GM19099 (cell line): ENCODE measurements at regions not wholly inside any gene's neighbourhood (a gene's known extent, or its start where the extent isn't known, plus 50 kb on each side); places are given as distances from the start of the nearest gene placed in this dataset.

Experiments used
- POLR2A ChIP-seq: IDR thresholded peaks from 3 replicates; pipeline ENCODE4 v1.6.1; 2011; ENCODE audit warnings: low read depth; ENCODE audit not compliant: insufficient read length; ENCODE audit errors: extremely low read depth

DNA sequence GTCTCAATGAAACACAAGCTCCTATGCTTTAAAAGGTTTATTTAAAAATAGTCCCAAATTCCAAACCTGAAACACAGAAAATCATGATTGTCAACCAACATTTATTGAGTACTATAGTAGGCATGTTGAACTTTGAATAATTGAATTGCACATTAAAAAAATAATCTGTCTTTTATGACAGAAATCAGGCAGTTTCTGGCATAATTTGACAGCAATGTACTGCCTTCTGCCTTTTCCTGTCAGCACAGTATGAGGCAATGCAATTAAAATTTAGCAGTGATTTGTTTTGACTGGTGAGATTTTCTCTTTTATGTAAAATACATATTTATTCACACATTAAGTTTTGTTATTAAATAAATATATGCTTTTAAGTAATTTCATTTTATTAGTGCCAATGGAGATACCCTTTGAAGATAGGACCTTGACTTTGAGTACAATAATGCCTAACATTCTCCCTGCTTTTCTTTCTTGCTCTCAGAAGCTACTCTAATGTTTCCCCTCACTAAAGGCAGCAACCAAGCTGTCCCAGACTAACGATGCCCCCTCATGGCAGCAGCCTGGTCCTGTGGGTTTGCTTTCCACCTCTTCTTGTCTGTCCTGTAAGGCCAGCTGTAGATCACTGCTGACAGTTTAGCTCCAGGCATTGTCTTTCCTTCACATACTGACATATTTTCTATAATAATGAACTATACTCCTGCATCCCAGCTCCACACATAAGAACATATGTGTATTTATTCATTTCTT is 346.7 kb downstream of the IL20RB start:
- no peak for TF ChIP-seq POLR2A

DNA sequence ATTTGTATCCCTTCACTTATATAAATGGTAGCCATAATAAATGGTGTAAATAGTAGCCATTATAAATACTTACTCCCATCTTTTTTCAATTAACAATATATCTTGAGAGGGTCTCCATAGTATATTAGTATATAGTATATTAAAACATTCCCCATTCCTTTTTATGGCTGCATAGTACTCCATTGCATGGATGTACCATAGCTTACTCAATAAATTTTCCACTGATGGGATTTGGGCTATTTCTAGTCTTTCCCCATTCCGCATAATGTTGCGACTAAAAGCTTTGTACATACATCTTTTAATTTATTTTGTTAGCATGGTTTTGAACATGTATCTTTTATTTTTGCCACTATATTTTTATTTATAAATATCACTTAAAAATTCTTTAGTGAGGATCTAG is 366.3 kb downstream of the IL20RB start:
- TF ChIP-seq POLR2A = no peak

DNA sequence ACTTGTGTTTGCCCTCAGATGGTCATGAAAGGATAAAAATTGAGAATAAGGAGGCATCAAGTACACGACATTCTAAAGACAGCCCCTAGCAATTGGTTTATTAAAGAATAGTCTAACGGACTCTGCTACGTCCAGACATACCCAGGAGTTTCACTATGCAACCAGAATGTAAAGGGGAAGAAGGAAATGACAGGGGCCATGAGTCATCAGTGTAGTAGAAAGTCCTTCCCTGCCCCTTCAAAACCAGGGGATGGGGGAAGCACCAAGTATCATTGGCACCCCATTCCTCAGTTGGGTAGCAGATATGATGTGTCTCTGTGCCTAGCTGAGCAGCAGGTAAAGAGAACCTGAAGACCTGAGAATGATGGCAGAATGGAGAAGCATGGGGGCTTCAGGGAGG is 367.4 kb downstream of the IL20RB start:
- peak; percentile 33 for TF ChIP-seq POLR2A

DNA sequence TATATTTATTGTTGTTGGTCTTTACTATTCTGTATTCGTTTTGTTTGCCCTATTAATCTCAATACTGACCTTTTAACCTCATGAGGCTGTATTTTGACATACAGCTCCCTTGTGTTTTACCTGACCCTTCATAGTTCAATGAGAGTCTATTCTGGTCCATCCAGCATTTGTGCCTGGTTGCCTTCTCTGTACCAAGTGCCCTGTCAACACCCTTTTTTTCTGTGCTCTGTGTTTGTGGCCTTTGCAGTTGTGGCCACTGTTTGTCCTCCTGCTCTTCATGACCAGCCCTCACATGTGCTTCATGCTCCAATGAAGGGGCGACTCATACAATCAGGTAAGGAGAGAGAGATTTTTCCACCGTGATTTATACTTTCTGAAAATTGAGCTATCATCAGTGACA is 368.2 kb downstream of the IL20RB start:
- no peak for TF ChIP-seq POLR2A

DNA sequence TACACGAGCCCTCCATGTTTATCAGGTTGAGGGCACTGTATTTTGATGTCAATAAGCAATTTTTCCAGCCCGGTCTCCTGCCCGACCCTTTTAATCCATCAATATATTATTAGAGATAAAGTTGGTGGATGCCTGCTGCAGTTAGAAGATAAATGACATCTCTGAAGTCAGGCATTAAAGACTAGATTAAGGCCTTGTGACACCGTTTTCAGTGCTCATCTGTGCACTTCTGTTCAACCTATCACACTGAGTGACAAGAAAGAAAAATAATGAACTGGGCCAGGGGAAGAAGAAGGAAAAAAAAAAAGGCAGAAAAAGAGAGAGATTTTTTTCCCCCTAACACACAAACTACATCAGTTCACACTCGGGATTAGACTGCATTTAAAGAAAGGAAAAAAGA is 371.8 kb downstream of the IL20RB start:
- TF ChIP-seq POLR2A = no peak

DNA sequence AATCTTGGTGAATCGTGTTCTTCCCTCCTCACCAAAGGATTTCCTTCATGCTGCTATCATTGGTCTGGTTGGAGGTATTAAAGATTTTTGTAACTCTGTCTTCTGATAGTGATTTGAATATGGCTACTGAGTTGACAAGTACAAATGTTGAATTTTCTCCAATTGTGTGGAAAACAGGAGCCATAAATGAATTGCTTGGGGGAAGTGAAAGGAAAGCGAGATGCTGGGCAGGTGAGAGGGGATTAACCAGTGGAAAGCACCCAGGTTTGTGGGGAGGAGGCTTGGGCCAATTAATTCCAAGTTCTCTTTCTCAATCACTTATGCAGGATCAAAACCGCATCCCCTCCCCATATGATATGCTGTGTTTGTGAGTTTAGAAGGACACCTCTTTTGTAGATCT is 372.5 kb downstream of the IL20RB start:
- no peak for TF ChIP-seq POLR2A

DNA sequence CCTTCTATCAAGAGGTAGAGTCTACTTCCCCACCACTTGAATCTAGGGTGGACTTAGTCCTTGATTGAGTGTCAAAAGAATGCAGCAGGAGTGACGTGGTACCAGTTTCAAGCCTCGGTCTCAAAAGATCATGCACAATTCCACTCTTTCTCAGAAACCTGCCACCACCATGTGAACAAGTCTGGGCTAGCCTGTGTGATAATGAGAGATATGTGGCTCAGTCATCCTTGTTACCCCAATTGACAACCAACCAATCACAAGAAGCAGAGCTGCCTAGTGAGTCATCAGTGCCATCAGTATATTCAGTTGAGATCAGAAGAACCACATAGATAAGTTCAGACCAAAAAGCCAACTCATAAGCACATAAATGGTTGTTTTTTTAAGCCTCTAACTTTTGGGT is 374.5 kb downstream of the IL20RB start:
- no peak for TF ChIP-seq POLR2A

DNA sequence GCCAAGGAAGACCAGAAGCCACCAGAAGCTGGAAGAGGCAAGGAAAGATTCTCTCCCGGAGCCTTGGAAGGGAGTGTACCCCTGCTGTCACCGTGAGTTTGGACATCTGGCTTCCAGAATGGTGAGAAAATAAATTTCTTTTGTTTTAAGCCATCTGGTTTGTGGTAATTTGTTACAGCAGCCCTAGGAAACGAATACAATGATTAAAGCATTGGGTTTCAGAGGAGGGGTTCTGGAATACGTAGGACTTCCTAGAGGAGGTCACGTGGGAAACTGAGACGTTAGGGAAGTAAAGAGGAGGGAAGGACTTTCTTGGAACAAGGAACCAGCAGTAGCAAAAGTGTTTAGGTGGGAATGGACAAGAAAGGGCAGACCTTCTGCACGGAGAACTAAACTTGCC is 377.7 kb downstream of the IL20RB start:
- no peak for TF ChIP-seq POLR2A

DNA sequence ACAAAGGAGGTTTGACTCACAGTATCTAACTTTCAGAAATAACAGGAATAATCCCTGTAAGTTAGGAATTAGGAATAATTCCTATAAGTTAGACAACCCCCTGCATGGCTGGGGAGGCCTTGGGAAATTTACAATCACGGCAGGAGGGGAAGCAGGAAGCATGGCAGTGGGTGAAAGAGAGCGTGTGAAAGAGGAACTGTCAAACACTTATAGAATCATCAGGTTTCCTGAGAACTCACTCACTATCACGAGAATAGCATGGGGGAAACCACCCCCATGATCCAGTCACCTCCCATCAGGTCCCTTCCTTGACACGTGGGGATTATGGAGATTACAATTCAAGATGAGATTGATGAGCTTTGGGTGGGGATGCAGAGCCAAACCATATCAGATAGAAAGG is 385.5 kb downstream of the IL20RB start:
- TF ChIP-seq POLR2A = no peak

DNA sequence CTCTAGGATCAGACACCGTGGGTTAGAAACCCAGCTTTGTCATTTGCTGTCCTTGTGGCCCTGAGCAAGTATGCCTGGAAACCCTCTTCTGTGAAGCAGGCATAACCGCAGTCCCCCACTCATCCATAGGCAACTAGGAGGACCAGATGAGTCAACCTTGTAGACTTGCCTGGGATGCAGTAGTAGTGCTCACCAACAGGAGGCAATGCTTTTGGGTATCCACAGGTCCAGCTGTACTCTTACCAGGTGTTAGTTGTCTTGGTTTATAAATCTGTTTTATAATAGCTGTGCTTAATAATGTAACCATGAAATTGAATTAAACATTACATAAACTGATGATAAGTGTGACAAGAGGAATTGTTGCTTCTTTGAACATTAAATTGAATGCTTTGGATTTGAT is 389.3 kb downstream of the IL20RB start:
- no peak for TF ChIP-seq POLR2A

DNA sequence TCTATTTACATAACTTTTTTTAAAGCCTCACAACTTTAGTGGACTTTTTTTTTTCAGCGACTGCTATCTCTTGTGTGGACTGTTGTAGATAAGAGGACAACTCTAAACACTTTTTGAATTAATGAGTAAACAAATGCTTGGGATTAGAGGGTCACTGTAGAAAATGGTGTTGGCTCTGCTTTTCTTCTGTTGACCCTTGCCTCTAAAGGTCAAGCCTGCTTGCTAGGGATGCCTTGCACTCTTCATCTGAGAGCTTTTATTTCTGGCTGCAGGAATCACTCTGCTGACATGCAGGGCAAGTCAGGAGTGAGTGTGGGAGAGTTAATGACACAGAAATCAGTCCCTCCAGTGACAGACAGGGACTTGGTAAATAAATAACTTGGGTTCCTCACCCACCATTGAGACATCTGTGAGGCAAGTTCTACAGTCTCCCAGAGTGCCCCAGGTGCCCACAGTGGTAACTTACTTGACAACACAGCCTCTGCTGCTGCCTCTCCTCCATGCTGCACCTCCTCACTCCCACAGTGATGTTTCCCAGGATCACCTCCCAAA is 390.1 kb downstream of the IL20RB start:
- TF ChIP-seq POLR2A = no peak

DNA sequence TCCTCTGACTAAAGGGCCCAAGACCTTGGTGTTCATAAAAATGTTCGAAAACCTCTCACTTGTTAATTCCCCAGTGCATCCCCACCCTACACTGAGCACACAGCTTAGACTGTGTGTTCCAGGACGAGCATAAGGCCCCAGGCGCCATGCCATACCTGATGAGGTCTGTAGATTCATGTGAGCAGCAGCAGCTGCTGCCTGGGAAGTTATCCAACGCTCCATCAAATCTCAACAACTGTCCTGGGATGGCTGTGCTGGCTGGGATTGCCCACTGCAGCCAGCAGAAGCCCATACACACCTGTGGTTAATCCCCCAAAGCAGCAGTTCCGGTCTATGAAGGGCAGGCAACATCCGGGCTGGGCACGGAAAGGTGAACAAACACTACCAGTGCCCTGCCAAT is 391.2 kb downstream of the IL20RB start:
- no peak for TF ChIP-seq POLR2A

DNA sequence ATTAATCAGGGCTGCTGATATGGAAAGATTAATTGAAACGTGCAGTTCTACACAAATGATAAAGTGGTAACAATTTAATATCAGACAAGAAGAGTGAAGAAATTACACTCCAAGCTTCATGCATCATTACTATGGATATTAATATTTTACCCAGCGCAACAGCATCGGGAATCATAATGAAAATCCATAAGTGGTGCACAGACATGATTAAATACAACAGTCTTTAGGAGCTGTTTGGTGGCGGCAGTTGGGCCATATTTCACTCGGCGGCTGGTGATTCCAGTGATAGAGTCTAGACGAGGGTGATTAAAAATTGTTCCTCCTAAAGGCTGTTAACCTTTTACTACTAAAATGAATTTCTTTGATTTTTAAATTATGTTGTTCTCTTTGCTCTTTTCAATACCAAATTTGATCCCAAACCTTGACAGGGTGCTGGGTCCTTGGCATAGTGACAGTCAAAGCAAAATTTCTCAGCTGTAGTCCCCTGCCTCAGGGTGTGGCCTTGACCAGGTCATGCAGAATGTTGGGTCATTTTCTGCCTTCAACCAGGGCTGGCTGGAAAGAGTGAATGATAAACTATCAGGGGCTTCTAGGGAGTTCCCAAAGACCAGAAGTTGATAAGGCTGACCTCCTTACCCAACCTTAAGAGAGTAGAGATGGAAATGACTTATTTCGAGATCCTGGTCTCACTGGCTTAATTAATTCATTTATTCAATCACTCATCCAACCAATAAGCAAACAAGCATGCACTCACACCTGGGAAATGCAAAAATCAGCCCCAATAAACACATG is 392.0 kb downstream of the IL20RB start:
- TF ChIP-seq POLR2A = no peak

DNA sequence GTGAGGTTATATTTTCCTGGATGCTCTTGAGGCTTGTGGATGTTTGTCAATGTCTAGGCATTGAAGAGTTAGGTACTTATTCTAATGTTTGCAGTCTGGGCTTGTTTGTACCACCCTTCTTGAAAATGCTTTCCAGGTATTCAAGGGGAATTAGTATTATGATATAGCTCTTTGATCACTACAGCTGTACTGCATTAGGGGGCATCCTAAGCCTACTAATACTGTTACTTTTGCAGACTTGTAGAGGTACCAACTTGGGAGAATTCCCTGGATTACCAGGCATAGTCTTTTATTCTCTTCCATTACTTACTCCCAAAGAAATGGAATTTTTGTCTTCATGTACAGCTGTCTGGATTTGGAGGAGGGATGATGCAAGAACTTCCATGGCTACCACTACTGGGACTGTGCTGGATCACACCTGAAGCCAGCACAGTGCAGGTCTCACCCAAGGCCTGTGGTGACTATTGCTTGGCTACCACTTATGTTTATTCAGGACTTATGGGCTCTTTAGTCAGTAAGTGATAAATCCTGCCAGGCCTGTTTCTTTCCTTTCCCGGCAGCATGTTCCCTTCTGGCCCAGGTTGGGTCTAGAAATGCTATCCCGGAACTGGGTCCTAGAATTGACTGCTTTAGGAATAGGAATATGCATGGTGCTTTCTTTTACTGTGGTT is 402.9 kb downstream of the IL20RB start:
- TF ChIP-seq POLR2A = no peak

DNA sequence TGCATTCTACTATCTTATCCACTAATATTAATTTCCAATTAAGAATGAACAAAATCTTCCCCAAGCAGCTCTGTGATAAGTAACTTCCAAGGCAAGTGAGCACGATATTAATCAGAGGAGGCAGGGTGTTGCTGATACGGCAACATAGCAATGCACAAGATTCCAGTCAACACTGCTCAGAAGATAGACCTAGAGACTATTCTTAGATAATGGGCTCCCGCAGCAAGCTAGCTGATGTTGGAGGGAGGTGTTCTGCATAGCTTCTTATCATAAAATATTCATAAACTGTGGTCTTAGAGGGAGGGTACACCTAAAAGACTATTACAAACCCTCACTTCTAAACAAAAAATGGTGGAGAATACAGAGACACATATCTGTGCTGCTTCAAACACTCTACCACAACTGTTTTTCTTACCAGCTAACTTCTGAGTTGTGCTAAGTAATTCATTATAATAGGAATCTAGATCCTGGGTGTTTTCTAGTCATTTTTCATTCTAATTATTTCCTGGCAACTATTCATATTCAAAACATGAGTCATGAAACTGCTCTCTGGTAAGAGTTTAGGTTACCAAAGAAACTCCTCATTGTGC is 382.0 kb upstream of the SOX14 start:
- no peak for TF ChIP-seq POLR2A
